OCI-LY3 (cell line): ENCODE measurements at regions not wholly inside any gene's neighbourhood (a gene's known extent, or its start where the extent isn't known, plus 50 kb on each side); places are given as distances from the start of the nearest gene placed in this dataset.

Experiments
- H2AFZ ChIP-seq: fragments of 200-600, 300-600 bp; shearing (Covaris generic); 2 replicates; pipeline ENCODE4 v1.6.0; 2014; ENCODE audit warnings: antibody characterized with exemption, low read depth, low read length
- H3K27ac ChIP-seq: fragments of 200-600, 300-600 bp; sonication (generic); 2 replicates; pipeline ENCODE4 v1.5.1; 2014; ENCODE audit warnings: mild to moderate bottlenecking, low read length, moderate library complexity, mixed read lengths
- H3K27me3 ChIP-seq: fragments of 200-600, 300-600 bp; sonication (generic); 2 replicates; pipeline ENCODE4 v1.6.1; 2014; ENCODE audit warnings: low read depth, low read length, mixed read lengths
- H3K36me3 ChIP-seq: fragments of 200-600, 300-600 bp; sonication (generic); replicated peaks from 2 replicates; pipeline ENCODE3; 2014; ENCODE audit warnings: low read depth, low read length, mixed read lengths
- H3K4me1 ChIP-seq: fragments of 300-600, 200-600 bp; sonication (generic); 2 replicates; pipeline ENCODE4 v1.6.1; 2014; ENCODE audit warnings: low read length, mixed read lengths
- H3K4me2 ChIP-seq: fragments of 200-600, 300-600 bp; sonication (generic); 2 replicates; pipeline ENCODE4 v1.6.1; 2014; ENCODE audit warnings: low read length, mixed read lengths
- H3K4me3 ChIP-seq: fragments of 300-600, 200-600 bp; sonication (generic); 2 replicates; pipeline ENCODE4 v1.5.1; 2014; ENCODE audit warnings: antibody characterized with exemption, mild to moderate bottlenecking, low read length, moderate library complexity
- H3K79me2 ChIP-seq: fragments of 300-600, 200-600 bp; shearing (Covaris generic); 2 replicates; pipeline ENCODE4 v1.6.1; 2014; ENCODE audit warnings: mild to moderate bottlenecking, low read length, mixed read lengths
- H3K9ac ChIP-seq: fragments of 300-600, 200-600 bp; shearing (Covaris generic); 2 replicates; pipeline ENCODE4 v1.6.0; 2014; ENCODE audit warnings: mild to moderate bottlenecking, low read length, moderate library complexity
- H3K9me3 ChIP-seq: fragments of 200-600, 300-600 bp; shearing (Covaris generic); 2 replicates; pipeline ENCODE4 v1.6.1; 2014; ENCODE audit warnings: low read length, mixed read lengths; ENCODE audit not compliant: insufficient read depth
- H4K20me1 ChIP-seq: fragments of 200-600, 300-600 bp; sonication (generic); 2 replicates; pipeline ENCODE4 v1.6.1; 2016; ENCODE audit warnings: low read length, mixed read lengths; ENCODE audit not compliant: insufficient read depth
- CTCF ChIP-seq: fragments of 200-600, 300-600 bp; sonication (generic); IDR thresholded peaks from 2 replicates; pipeline ENCODE4 v1.5.1; 2014; ENCODE audit warnings: antibody characterized with exemption, low read length, low read depth
- EZH2phosphoT487 ChIP-seq: fragments of 200-600 bp; shearing (Covaris generic); IDR thresholded peaks from 2 replicates; pipeline ENCODE4 v1.6.1; 2018; ENCODE audit warnings: antibody characterized with exemption, mixed run types, low read depth

GRCh38 chr17:55843785-55844184 lies 92.9 kb downstream of the PCTP start:
- no peaks in the 10 kb centered on the region for H3K4me1 ChIP-seq
- no peak overlapping the region for H3K4me2 ChIP-seq
- no peaks in the 10 kb centered on the region for H4K20me1 ChIP-seq
- no peak overlapping the region for H2AFZ ChIP-seq
- H3K4me3 ChIP-seq = no peak overlapping the region
- H3K79me2 ChIP-seq = no peaks in the 10 kb centered on the region
- TF ChIP-seq CTCF (no peak), EZH2phosphoT487 (no peak)
- no peak overlapping the region for H3K27ac ChIP-seq
- H3K9ac ChIP-seq = no peak overlapping the region
- no peaks in the 10 kb centered on the region for H3K36me3 ChIP-seq
- no peaks in the 10 kb centered on the region for H3K9me3 ChIP-seq
- H3K27me3 ChIP-seq = peaks cover 3% of the 10 kb centered on the region; the same call in 1 of the 2 replicates

DNA sequence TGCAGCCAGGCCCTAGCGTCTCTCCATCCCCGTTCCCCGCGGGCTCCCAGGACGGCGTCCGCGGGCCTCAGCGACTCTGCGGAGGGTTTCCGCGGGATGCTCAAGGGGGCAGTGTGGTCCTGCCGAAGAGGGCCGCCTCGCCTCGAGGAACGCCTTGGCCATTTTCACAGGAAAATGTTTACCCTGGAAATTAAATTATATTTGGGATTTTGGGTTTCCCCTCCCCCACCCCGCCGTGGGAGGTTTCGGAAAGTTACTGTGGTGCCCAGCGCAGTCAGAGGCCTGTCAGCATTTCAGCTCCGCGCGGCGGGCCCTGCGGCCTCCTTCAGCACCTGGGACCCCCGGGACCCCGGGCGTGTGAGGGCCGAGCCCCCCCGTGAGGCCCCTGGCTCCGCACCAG lies 94.5 kb downstream of the PCTP start:
- no peak for TF ChIP-seq CTCF
- no peak for TF ChIP-seq EZH2phosphoT487
- no peak overlapping the region for H3K4me2 ChIP-seq
- no peaks in the 10 kb centered on the region for H3K79me2 ChIP-seq
- no peaks in the 10 kb centered on the region for H4K20me1 ChIP-seq
- H3K27me3 ChIP-seq = peaks cover 3% of the 10 kb centered on the region; the same call in 1 of the 2 replicates
- H3K36me3 ChIP-seq = no peaks in the 10 kb centered on the region
- H3K27ac ChIP-seq = no peak overlapping the region
- H3K4me1 ChIP-seq = no peaks in the 10 kb centered on the region
- no peak overlapping the region for H3K9ac ChIP-seq
- H3K9me3 ChIP-seq = no peaks in the 10 kb centered on the region
- no peak overlapping the region for H2AFZ ChIP-seq
- H3K4me3 ChIP-seq = no peak overlapping the region

DNA sequence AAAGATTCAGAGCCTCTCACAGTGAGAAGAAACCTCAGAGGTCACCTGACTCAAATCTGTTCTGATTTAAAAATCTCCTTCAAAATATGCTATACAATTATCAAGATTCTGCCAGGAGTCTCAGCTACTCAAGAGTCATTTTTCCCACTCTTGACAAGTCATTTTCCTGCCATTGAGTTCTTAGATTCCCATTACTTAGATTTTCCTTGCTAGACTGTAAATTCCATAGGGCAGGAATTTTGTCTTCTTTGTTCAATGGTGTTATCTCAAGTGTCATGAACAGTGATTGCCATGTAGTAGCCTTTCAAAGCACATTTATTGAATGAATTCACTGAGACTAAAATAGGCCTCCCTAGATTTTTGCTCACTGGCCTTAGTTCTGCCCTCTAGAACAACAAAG lies 95.9 kb downstream of the PCTP start:
- Histone ChIP-seq H3K9me3 (no peaks in the 10 kb centered on the region), H3K79me2 (no peaks in the 10 kb centered on the region), H3K4me2 (no peak overlapping the region), H3K4me3 (no peak overlapping the region), H3K27ac (no peak overlapping the region), H3K36me3 (no peaks in the 10 kb centered on the region), H3K4me1 (no peaks in the 10 kb centered on the region), H2AFZ (no peak overlapping the region), H4K20me1 (no peaks in the 10 kb centered on the region), H3K27me3 (0 out of 2 replicates have a peak, but pooled peaks cover 3% of the 10 kb centered on the region), H3K9ac (no peak overlapping the region)
- TF ChIP-seq CTCF (no peak), EZH2phosphoT487 (no peak)

- H3K27ac ChIP-seq = no peak overlapping the region
- H3K4me3 ChIP-seq = no peak overlapping the region
- no peak overlapping the region for H3K4me2 ChIP-seq
- no peaks in the 10 kb centered on the region for H3K9me3 ChIP-seq
- no peak for TF ChIP-seq CTCF
- no peak for TF ChIP-seq EZH2phosphoT487
- no peaks in the 10 kb centered on the region for H3K36me3 ChIP-seq
- no peaks in the 10 kb centered on the region for H4K20me1 ChIP-seq
- no peak overlapping the region for H3K9ac ChIP-seq
- H3K79me2 ChIP-seq = no peaks in the 10 kb centered on the region
- H3K27me3 ChIP-seq = no peaks in the 10 kb centered on the region
- 0 out of 2 replicates have a peak overlapping the region, but pooled peaks have one; percentile 24 for H2AFZ ChIP-seq
- H3K4me1 ChIP-seq = peaks cover 7% of the 10 kb centered on the region; the same call in 1 of the 2 replicates
Measured at GRCh38 chr17:55852734-55853133, 101.9 kb downstream of the PCTP start.
